Mesendoderm (in vitro differentiated cells): ENCODE measurements at regions not wholly inside any gene's neighbourhood (a gene's known extent, or its start where the extent isn't known, plus 50 kb on each side); places are given as distances from the start of the nearest gene placed in this dataset.
"Not testable (repeated sequence)": the region's sequence is repeated elsewhere in the genome, so short reads cannot be mapped to it uniquely, and the experiment has no call there.

Source experiments
- DNase-seq: peaks from one replicate; pipeline ENCODE4 v3.0.0; 2013
- H2AK5ac ChIP-seq: 2 replicates; pipeline ENCODE4 v1.6.1; 2013; ENCODE audit warnings: low read length, inconsistent platforms
- H2BK120ac ChIP-seq: 2 replicates; pipeline ENCODE4 v1.6.1; 2013; ENCODE audit warnings: low read depth, mild to moderate bottlenecking, low read length, moderate library complexity, mixed read lengths
- H2BK15ac ChIP-seq: replicated peaks from 2 replicates; pipeline ENCODE4 v1.6.1; 2013; ENCODE audit warnings: low read depth, mild to moderate bottlenecking, moderate library complexity
- H2BK5ac ChIP-seq: 2 replicates; pipeline ENCODE4 v1.6.1; 2013; ENCODE audit warnings: low read length, inconsistent platforms
- H3K18ac ChIP-seq: 2 replicates; pipeline ENCODE4 v1.6.1; 2013; ENCODE audit warnings: mild to moderate bottlenecking, low read length, mixed read lengths
- H3K23ac ChIP-seq: one replicate; pipeline ENCODE4 v1.6.1; 2013; ENCODE audit warnings: low read length
- H3K27ac ChIP-seq: 2 replicates; pipeline ENCODE4 v1.5.1; 2013; ENCODE audit warnings: low read depth, mild to moderate bottlenecking, inconsistent platforms, low read length, moderate library complexity
- H3K27me3 ChIP-seq: 2 replicates; pipeline ENCODE4 v1.6.1; 2013; ENCODE audit warnings: low read length, control low read depth, mild to moderate bottlenecking, inconsistent platforms; ENCODE audit not compliant: insufficient read depth, poor library complexity
- H3K36me3 ChIP-seq: 2 replicates; pipeline ENCODE4 v1.6.1; 2013; ENCODE audit warnings: low read length, inconsistent platforms; ENCODE audit not compliant: control insufficient read depth, insufficient read depth
- H3K4ac ChIP-seq: one replicate; pipeline ENCODE4 v1.6.1; 2013; ENCODE audit warnings: low read depth, mild to moderate bottlenecking, low read length, moderate library complexity
- H3K4me1 ChIP-seq: 2 replicates; pipeline ENCODE4 v1.6.1; 2013; ENCODE audit warnings: low read depth, low read length, inconsistent platforms; ENCODE audit not compliant: control insufficient read depth
- H3K4me2 ChIP-seq: 2 replicates; pipeline ENCODE4 v1.6.1; 2013; ENCODE audit warnings: low read length
- H3K4me3 ChIP-seq: 2 replicates; pipeline ENCODE4 v1.5.1; 2013; ENCODE audit warnings: mild to moderate bottlenecking, low read length
- H3K56ac ChIP-seq: one replicate; pipeline ENCODE4 v1.6.1; 2013; ENCODE audit warnings: low read length
- H3K79me1 ChIP-seq: 2 replicates; pipeline ENCODE4 v1.6.1; 2013; ENCODE audit warnings: low read length, inconsistent platforms
- H3K79me2 ChIP-seq: 2 replicates; pipeline ENCODE4 v1.6.1; 2013; ENCODE audit warnings: mild to moderate bottlenecking, low read length; ENCODE audit not compliant: control insufficient read depth, insufficient read depth
- H3K9ac ChIP-seq: 2 replicates; pipeline ENCODE4 v1.6.1; 2013; ENCODE audit warnings: low read length, inconsistent platforms
- H4K5ac ChIP-seq: one replicate; pipeline ENCODE4 v1.6.1; 2013; ENCODE audit warnings: low read length
- H4K8ac ChIP-seq: one replicate; pipeline ENCODE4 v1.6.1; 2013; ENCODE audit warnings: low read depth, mild to moderate bottlenecking, control low read depth, low read length, moderate library complexity
- WGBS: extraction: QIAGEN DNeasy Blood & Tissue Kit; methylation state at CpG from one replicate; pipeline ENCODE4 v1.1.7; 2013; ENCODE audit warnings: low lambda C conversion rate, missing lambda C conversion rate; ENCODE audit not compliant: insufficient coverage; ENCODE audit errors: extremely low coverage; 5-methylcytosine and 5-hydroxymethylcytosine counted together

GRCh38 chr12:42708374-42708773, 118.8 kb upstream of the PRICKLE1 start:
- not testable (repeated sequence) for H3K36me3 ChIP-seq, H3K4ac ChIP-seq, H3K4me2 ChIP-seq, H3K79me1 ChIP-seq, DNase-seq, H2BK120ac ChIP-seq, H3K56ac ChIP-seq, H3K23ac ChIP-seq, H3K4me1 ChIP-seq, H3K27me3 ChIP-seq, H4K8ac ChIP-seq, H3K4me3 ChIP-seq, H3K18ac ChIP-seq, H2BK15ac ChIP-seq, H3K79me2 ChIP-seq, H2BK5ac ChIP-seq, H3K27ac ChIP-seq, H4K5ac ChIP-seq, H2AK5ac ChIP-seq, H3K9ac ChIP-seq
- WGBS: no CpG with 5 or more reads among the region's 6 CpGs

- no peak overlapping the region for H3K4ac ChIP-seq
- H2BK120ac ChIP-seq: no peak overlapping the region
- H4K5ac ChIP-seq: no peak overlapping the region
- H4K8ac ChIP-seq: no peak overlapping the region
- H3K4me3 ChIP-seq: no peak overlapping the region
- no peak for DNase-seq
- no peak overlapping the region for H3K9ac ChIP-seq
- H2BK15ac ChIP-seq: no peak overlapping the region
- no peaks in the 10 kb centered on the region for H3K79me2 ChIP-seq
- H2BK5ac ChIP-seq: no peak overlapping the region
- no peak overlapping the region for H3K27ac ChIP-seq
- no peak overlapping the region for H3K18ac ChIP-seq
- no peaks in the 10 kb centered on the region for H3K79me1 ChIP-seq
- no peak overlapping the region for H3K56ac ChIP-seq
- H3K27me3 ChIP-seq: no peaks in the 10 kb centered on the region
- peaks cover 7% of the 10 kb centered on the region for H3K4me1 ChIP-seq
- H3K23ac ChIP-seq: no peak overlapping the region
- H3K4me2 ChIP-seq: no peak overlapping the region
- WGBS: no CpG with 5 or more reads among the region's 11 CpGs
- no peak overlapping the region for H2AK5ac ChIP-seq
- no peaks in the 10 kb centered on the region for H3K36me3 ChIP-seq
Observed at GRCh38 chr12:42707312-42708226, 118.0 kb upstream of the PRICKLE1 start.

GRCh38 chr12:42706321-42706720, 116.8 kb upstream of the PRICKLE1 start:
- no peak overlapping the region for H3K23ac ChIP-seq
- H3K9ac ChIP-seq: no peak overlapping the region
- H2BK5ac ChIP-seq: no peak overlapping the region
- no peak overlapping the region for H3K4ac ChIP-seq
- peak overlapping the region; percentile 46 for H2BK120ac ChIP-seq
- no CpG with 5 or more reads among the region's 1 CpG for WGBS
- H4K5ac ChIP-seq: no peak overlapping the region
- no peak overlapping the region for H4K8ac ChIP-seq
- DNase-seq: no peak
- peaks cover 7% of the 10 kb centered on the region for H3K4me1 ChIP-seq
- H3K79me1 ChIP-seq: no peaks in the 10 kb centered on the region
- H3K4me2 ChIP-seq: no peak overlapping the region
- H3K56ac ChIP-seq: no peak overlapping the region
- no peak overlapping the region for H3K4me3 ChIP-seq
- no peak overlapping the region for H3K27ac ChIP-seq
- no peaks in the 10 kb centered on the region for H3K36me3 ChIP-seq
- H2BK15ac ChIP-seq: no peak overlapping the region
- no peaks in the 10 kb centered on the region for H3K79me2 ChIP-seq
- H2AK5ac ChIP-seq: no peak overlapping the region
- no peaks in the 10 kb centered on the region for H3K27me3 ChIP-seq
- no peak overlapping the region for H3K18ac ChIP-seq

GRCh38 chr12:42705863-42706262, 116.3 kb upstream of the PRICKLE1 start:
- Histone ChIP-seq H3K79me2 (no peaks in the 10 kb centered on the region), H3K4ac (peak overlapping the region; percentile 48), H3K4me2 (no peak overlapping the region), H2BK120ac (peak overlapping the region; percentile 46), H3K27ac (no peak overlapping the region), H3K9ac (no peak overlapping the region), H2AK5ac (peak overlapping the region; percentile 46), H3K36me3 (no peaks in the 10 kb centered on the region), H2BK15ac (no peak overlapping the region), H3K79me1 (no peaks in the 10 kb centered on the region), H2BK5ac (peak overlapping the region; percentile 76), H3K4me3 (no peak overlapping the region), H3K23ac (no peak overlapping the region), H3K27me3 (no peaks in the 10 kb centered on the region), H3K56ac (peak overlapping the region; percentile 62), H3K4me1 (peaks cover 7% of the 10 kb centered on the region), H4K8ac (no peak overlapping the region), H3K18ac (peak overlapping the region; percentile 33), H4K5ac (no peak overlapping the region)
- peak; percentile 26 for DNase-seq
- no CpG with 5 or more reads among the region's 4 CpGs for WGBS

- H3K56ac ChIP-seq: peak overlapping the region; percentile 12
- H3K18ac ChIP-seq: no peak overlapping the region
- H2BK120ac ChIP-seq: no peak overlapping the region
- peak; percentile 85 for DNase-seq
- H3K27ac ChIP-seq: no peak overlapping the region
- H4K8ac ChIP-seq: no peak overlapping the region
- no peak overlapping the region for H2BK5ac ChIP-seq
- peaks cover 7% of the 10 kb centered on the region for H3K4me1 ChIP-seq
- no peak overlapping the region for H3K9ac ChIP-seq
- H2BK15ac ChIP-seq: no peak overlapping the region
- no peak overlapping the region for H3K4me2 ChIP-seq
- no peak overlapping the region for H3K4me3 ChIP-seq
- no peaks in the 10 kb centered on the region for H3K27me3 ChIP-seq
- no peak overlapping the region for H3K4ac ChIP-seq
- no peaks in the 10 kb centered on the region for H3K79me1 ChIP-seq
- no peaks in the 10 kb centered on the region for H3K36me3 ChIP-seq
- no peak overlapping the region for H2AK5ac ChIP-seq
- H3K23ac ChIP-seq: no peak overlapping the region
- WGBS: no CpG with 5 or more reads among the region's 2 CpGs
- H3K79me2 ChIP-seq: no peaks in the 10 kb centered on the region
- H4K5ac ChIP-seq: no peak overlapping the region
Observed at GRCh38 chr12:42704810-42705401, 115.4 kb upstream of the PRICKLE1 start.
